AG09309 (cell line): ENCODE measurements at regions not wholly inside any gene's neighbourhood (a gene's known extent, or its start where the extent isn't known, plus 50 kb on each side); places are given as distances from the start of the nearest gene placed in this dataset.

Experiments used
- DNase-seq: peaks from one replicate; pipeline ENCODE4 v3.0.0-alpha.2; 2010; ENCODE audit warnings: low read depth
- H3K4me3 ChIP-seq: 2 replicates; pipeline ENCODE4 v1.5.1; 2011; ENCODE audit warnings: mild to moderate bottlenecking, low read depth, low read length, moderate library complexity; ENCODE audit not compliant: control insufficient read depth
- TF ChIP-seq, protein P1 (sequence below): IDR thresholded peaks from 2 replicates; pipeline ENCODE4 v1.5.1; 2011; ENCODE audit warnings: mild to moderate bottlenecking, low read depth, low read length, inconsistent platforms; ENCODE audit not compliant: insufficient read depth, control insufficient read depth; ENCODE audit errors: missing control alignments

GRCh38 chr12:75852956-75853355 is 178.6 kb downstream of the PHLDA1 start:
- H3K4me3 ChIP-seq: no peak overlapping the region
- DNase-seq: no peak
- TF ChIP-seq, protein P1, sequence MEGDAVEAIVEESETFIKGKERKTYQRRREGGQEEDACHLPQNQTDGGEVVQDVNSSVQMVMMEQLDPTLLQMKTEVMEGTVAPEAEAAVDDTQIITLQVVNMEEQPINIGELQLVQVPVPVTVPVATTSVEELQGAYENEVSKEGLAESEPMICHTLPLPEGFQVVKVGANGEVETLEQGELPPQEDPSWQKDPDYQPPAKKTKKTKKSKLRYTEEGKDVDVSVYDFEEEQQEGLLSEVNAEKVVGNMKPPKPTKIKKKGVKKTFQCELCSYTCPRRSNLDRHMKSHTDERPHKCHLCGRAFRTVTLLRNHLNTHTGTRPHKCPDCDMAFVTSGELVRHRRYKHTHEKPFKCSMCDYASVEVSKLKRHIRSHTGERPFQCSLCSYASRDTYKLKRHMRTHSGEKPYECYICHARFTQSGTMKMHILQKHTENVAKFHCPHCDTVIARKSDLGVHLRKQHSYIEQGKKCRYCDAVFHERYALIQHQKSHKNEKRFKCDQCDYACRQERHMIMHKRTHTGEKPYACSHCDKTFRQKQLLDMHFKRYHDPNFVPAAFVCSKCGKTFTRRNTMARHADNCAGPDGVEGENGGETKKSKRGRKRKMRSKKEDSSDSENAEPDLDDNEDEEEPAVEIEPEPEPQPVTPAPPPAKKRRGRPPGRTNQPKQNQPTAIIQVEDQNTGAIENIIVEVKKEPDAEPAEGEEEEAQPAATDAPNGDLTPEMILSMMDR: no peak

GRCh38 chr12:75852143-75852542 is 179.4 kb downstream of the PHLDA1 start:
- DNase-seq: no peak
- TF ChIP-seq, protein P1: no peak
- no peak overlapping the region for H3K4me3 ChIP-seq

GRCh38 chr12:75850721-75851462 is 180.7 kb downstream of the PHLDA1 start:
- TF ChIP-seq, protein P1: no peak
- DNase-seq: no peak
- H3K4me3 ChIP-seq: no peak overlapping the region

DNA sequence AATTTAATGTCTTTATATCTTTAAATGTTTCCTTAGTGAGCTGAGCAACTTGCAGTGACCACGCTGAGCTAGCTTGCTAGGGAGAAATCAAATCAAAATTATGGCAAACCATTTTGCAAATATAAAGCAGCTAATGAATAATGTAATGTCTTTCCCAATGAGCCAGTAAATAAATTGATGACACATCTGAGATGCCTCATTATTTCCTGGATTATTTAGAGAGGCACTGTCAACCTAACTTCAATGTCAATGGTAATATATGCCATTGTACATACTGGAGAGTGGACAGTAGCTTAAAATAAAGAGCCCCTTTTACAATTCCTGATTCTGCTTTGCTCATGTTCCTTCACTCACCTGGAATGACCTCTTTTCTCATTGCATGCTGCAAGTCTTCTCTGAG is 182.6 kb downstream of the PHLDA1 start:
- DNase-seq: no peak
- TF ChIP-seq, protein P1: no peak
- no peak overlapping the region for H3K4me3 ChIP-seq

DNA sequence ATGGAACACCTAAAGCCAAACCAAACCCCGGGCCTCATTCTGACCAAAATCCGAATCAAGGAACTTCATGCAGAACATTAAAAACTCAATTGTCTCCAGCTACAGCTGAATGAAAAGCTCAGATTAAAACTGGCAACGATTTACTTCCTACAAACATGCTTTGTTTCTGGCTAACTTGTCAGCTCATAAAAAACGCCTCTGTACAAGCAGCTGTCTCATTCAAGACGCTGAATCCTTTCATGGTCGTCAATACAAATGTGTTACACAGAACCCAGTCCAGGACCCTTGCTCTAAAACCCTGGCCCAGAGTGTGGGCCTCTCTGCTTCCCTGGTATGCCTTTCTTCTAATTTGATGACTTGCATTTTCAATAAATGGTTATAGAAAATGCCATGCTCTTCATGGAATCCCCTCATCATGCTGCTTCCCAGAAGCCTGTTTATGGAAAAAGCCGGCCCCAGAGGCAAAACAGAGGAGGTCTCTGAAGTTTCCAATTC is 183.1 kb downstream of the PHLDA1 start:
- TF ChIP-seq, protein P1: no peak
- no peak for DNase-seq
- no peak overlapping the region for H3K4me3 ChIP-seq

GRCh38 chr12:75846102-75846501 is 185.5 kb downstream of the PHLDA1 start:
- H3K4me3 ChIP-seq: no peak overlapping the region
- TF ChIP-seq, protein P1: no peak
- DNase-seq: no peak
